Mucosa of descending colon (tissue), 3 donors: ENCODE measurements at regions not wholly inside any gene's neighbourhood (a gene's known extent, or its start where the extent isn't known, plus 50 kb on each side); places are given as distances from the start of the nearest gene placed in this dataset.

ENCODE experiments used
- ATAC-seq: fragments of 200-7000 bp; cut with Tn5 transposase; one replicate; pipeline ENCODE4 v1.9.1; 2020; ENCODE audit warnings: mild to moderate bottlenecking, moderate library complexity
- DNase-seq, 3 donors: peaks; one replicate each; pipeline ENCODE4 v3.0.0-alpha.2; 2020
- H3K36me3 ChIP-seq: fragments of 200-600 bp; one replicate; pipeline ENCODE4 v1.8.0; 2021; ENCODE audit warnings: low read depth, mild to moderate bottlenecking
- H3K4me1 ChIP-seq: fragments of 200-600 bp; one replicate; pipeline ENCODE4 v1.8.0; 2021; ENCODE audit warnings: low read depth, mild to moderate bottlenecking
- H3K4me3 ChIP-seq: fragments of 200-600 bp; one replicate; pipeline ENCODE4 v1.8.0; 2021; ENCODE audit warnings: mild to moderate bottlenecking
- H3K9me3 ChIP-seq: fragments of 200-600 bp; one replicate; pipeline ENCODE4 v1.8.0; 2021; ENCODE audit warnings: mild to moderate bottlenecking
- intact Hi-C, 2 donors: fragments of 100-400 bp; cut with DNase I in 1 of 2; cut with micrococcal nuclease in 1 of 2; formaldehyde crosslinking; loops; one replicate each; pipeline versions ENCODE4 v1.11.0 to v1.11.1; 2022; cut with DNase I, micrococcal nuclease
- TF ChIP-seq, protein P1 (sequence below): fragments of 200-600 bp; IDR thresholded peaks from one replicate; pipeline ENCODE4 v1.8.0; 2022; ENCODE audit warnings: antibody characterized with exemption, mild to moderate bottlenecking
- donor health status: DM: no; HTN: no; CAD: no; lungs with moderate emphysema.
- donor health status: DM: no; HTN: no; CAD: no.
- donor health status: DM: no; HTN: yes; CAD: no.

DNA sequence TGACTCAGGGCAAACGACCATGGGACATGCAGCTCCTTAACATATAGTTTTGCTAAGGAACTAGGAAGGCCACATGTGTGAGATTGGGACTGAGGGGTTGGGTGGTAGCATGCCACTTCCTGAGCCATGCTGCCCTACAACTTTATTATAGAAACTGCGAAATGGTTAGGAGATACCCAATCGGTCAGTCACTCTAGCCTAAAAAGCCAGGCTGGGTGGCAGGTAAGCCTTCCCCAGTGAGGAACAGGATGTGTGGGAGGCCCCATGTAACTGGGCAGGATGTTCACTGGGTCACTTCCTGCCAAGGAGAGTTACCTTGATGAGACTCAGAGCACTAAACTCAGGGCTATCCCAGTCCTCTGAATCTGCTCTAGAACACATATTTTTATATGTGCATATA is 123.5 kb downstream of the MAP3K7 start:
- peak; percentile 61 for ATAC-seq
- Histone ChIP-seq H3K4me1 (no peaks in the 10 kb centered on the region), H3K9me3 (no peaks in the 10 kb centered on the region), H3K36me3 (no peaks in the 10 kb centered on the region), H3K4me3 (no peak overlapping the region)
- intact Hi-C loops = no loop called here
- no peak for DNase-seq
- TF ChIP-seq, protein P1, sequence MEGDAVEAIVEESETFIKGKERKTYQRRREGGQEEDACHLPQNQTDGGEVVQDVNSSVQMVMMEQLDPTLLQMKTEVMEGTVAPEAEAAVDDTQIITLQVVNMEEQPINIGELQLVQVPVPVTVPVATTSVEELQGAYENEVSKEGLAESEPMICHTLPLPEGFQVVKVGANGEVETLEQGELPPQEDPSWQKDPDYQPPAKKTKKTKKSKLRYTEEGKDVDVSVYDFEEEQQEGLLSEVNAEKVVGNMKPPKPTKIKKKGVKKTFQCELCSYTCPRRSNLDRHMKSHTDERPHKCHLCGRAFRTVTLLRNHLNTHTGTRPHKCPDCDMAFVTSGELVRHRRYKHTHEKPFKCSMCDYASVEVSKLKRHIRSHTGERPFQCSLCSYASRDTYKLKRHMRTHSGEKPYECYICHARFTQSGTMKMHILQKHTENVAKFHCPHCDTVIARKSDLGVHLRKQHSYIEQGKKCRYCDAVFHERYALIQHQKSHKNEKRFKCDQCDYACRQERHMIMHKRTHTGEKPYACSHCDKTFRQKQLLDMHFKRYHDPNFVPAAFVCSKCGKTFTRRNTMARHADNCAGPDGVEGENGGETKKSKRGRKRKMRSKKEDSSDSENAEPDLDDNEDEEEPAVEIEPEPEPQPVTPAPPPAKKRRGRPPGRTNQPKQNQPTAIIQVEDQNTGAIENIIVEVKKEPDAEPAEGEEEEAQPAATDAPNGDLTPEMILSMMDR = no peak

DNA sequence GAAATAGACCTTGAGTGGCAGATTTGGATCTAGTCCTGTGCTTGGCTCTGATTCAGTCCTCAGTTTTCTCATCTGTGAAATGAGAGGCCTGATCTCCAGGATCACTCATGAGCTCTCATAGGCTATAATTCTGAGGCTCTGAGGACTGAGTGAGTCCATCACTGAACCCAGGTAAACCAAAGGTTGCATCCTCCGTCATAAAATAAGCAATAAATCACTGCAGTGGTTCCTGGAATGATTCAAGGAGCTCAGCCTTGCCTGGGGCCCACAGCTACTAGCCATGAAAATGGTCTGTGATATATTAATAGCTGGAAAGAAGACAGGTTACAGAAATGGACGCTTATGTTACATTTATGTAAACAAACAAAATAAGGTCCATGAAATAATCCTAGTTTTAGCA is 124.8 kb downstream of the MAP3K7 start:
- H3K36me3 ChIP-seq = no peaks in the 10 kb centered on the region
- intact Hi-C loops = no loop called here
- TF ChIP-seq, protein P1 = no peak
- H3K9me3 ChIP-seq = no peaks in the 10 kb centered on the region
- DNase-seq (no peak), ATAC-seq (peak; percentile 80)
- H3K4me1 ChIP-seq = no peaks in the 10 kb centered on the region
- H3K4me3 ChIP-seq = no peak overlapping the region

DNA sequence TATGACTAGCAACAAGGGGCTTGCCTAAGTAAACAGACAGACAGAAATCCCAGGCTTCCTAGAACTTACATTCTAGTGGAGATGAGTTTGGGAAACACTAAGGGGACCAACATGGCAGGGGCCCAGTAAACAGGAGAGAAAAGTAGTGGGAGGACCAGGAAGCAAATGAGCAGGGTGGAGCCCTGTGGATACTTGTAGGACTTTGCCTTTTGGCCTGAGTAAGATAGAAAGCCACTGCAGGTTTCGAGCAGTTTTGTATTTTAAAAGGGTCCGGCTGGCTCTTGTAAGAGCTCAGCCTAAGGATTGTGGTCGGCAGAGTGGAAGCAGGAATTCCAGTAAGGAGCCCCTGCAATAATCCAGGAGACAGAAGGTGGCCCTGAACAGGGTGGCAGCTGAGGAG is 125.5 kb downstream of the MAP3K7 start:
- TF ChIP-seq, protein P1 = no peak
- Histone ChIP-seq H3K36me3 (no peaks in the 10 kb centered on the region), H3K9me3 (no peaks in the 10 kb centered on the region), H3K4me3 (no peak overlapping the region), H3K4me1 (no peaks in the 10 kb centered on the region)
- intact Hi-C loops = no loop called here
- ATAC-seq = peak; percentile 73
- DNase-seq = no peak

DNA sequence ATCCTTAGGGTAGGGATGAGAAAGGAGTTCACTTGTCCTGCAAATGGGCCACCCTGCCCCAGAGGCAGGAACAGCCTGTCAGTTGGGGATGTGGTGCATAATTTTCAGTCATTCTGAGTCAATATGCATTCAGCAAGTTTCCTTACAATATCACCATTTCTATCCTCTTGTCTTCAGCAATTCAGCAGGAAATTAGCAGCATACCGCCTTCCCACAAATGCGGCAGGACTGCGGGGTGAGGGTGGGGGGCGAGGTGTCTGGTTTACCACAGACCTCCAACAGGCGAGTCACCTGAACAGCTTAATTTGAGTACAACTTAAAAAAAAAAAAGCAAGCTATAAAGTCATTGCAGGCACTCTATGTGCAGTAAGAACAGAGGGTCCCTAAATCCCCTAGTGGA is 126.8 kb downstream of the MAP3K7 start:
- no peaks in the 10 kb centered on the region for H3K4me1 ChIP-seq
- H3K4me3 ChIP-seq = no peak overlapping the region
- TF ChIP-seq, protein P1 = no peak
- ATAC-seq = no peak
- DNase-seq = no peak
- H3K9me3 ChIP-seq = no peaks in the 10 kb centered on the region
- intact Hi-C loops = no loop called here
- H3K36me3 ChIP-seq = no peaks in the 10 kb centered on the region

DNA sequence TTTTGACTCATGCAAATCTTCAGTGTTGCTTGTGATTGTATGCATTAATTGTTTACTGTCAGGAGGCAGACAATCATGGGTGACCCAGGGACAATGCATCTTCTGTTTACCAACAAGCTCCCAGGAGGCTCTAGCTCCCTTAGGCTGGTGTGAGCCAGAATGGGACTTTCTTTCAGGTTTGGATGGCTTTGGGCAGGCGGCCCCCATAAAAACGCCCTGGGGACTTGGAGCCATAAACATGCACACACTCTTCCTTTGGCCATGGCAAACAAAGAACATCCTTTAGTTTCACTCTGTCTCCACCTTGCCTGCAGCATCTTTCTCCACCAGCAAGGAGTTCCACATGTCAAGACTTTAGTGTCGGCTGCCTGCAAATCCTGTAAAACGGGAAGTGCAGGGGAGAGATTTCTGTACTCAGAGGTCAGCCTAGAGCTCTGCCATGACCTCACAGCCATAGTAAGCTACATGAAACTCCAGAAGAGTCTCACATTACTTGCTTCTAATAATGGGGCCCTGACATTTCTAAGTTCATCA is 127.6 kb downstream of the MAP3K7 start:
- TF ChIP-seq, protein P1 = no peak

More for the DNA sequence above, 127.6 kb downstream of the MAP3K7 start:
- DNase-seq = no peak
- Histone ChIP-seq H3K9me3 (no peaks in the 10 kb centered on the region), H3K36me3 (no peaks in the 10 kb centered on the region), H3K4me1 (no peaks in the 10 kb centered on the region), H3K4me3 (no peak overlapping the region)
- intact Hi-C loops = no loop called here
- ATAC-seq = no peak
